NB4 (cell line): ENCODE measurements at regions not wholly inside any gene's neighbourhood (a gene's known extent, or its start where the extent isn't known, plus 50 kb on each side); places are given as distances from the start of the nearest gene placed in this dataset.

ENCODE experiments used
- TF ChIP-seq, protein P1 (sequence below): IDR thresholded peaks from 2 replicates; pipeline ENCODE4 v1.6.1; 2011; ENCODE audit warnings: low read depth, low read length
- TF ChIP-seq, protein P2 (sequence below): IDR thresholded peaks from one replicate; pipeline ENCODE4 v1.5.1; 2012; ENCODE audit warnings: low read depth, low read length

DNA sequence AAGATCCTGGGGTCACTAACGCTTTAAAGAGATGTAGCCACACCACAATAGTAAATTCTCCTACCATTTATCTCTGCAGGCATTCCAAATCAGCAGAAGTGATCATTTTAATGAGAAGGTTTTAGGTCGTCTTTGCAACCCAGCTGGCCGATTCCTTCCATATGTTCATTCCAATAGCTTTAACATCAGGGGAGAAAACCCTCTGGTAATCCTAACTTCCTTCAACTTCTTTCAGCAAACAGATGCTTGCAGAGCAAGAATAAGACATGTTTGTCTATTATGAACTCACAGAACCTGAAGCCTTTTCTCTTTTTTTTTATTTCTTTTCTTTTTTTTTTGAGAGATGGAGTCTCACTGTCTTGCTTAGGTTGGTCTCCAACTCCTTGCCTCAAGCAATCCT, 498.6 kb upstream of the SLITRK1 start:
- TF ChIP-seq, protein P1, sequence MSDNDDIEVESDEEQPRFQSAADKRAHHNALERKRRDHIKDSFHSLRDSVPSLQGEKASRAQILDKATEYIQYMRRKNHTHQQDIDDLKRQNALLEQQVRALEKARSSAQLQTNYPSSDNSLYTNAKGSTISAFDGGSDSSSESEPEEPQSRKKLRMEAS = no peak
- TF ChIP-seq, protein P2, sequence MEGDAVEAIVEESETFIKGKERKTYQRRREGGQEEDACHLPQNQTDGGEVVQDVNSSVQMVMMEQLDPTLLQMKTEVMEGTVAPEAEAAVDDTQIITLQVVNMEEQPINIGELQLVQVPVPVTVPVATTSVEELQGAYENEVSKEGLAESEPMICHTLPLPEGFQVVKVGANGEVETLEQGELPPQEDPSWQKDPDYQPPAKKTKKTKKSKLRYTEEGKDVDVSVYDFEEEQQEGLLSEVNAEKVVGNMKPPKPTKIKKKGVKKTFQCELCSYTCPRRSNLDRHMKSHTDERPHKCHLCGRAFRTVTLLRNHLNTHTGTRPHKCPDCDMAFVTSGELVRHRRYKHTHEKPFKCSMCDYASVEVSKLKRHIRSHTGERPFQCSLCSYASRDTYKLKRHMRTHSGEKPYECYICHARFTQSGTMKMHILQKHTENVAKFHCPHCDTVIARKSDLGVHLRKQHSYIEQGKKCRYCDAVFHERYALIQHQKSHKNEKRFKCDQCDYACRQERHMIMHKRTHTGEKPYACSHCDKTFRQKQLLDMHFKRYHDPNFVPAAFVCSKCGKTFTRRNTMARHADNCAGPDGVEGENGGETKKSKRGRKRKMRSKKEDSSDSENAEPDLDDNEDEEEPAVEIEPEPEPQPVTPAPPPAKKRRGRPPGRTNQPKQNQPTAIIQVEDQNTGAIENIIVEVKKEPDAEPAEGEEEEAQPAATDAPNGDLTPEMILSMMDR = no peak
